ENCODE measurements at regions not wholly inside any gene's neighbourhood (a gene's known extent, or its start where the extent isn't known, plus 50 kb on each side); places are given as distances from the start of the nearest gene placed in this dataset.
A peak's percentile ranks its signal among the peaks of the same experiment; 100 is the strongest.
"Not testable (repeated sequence)": the region's sequence is repeated elsewhere in the genome, so short reads cannot be mapped to it uniquely, and the experiment has no call there.

DNA sequence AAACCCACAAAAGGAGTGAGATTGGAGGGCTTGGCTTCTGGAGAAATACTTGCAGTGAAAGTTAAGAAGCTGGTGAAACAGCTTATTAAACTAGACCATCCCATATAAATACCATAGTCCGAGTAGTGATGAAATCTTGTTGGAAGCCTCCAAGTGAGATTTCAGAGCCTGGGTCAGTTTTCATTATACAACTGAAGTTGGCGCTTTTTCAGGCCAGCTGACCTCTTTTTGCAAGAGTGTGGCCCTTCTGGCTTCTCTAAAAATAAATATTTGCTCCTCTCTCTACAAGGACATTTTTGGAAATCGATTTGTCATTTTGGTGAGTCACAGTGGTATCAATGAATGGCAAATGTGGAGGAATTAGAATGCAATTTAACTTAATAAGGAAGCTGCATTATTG lies 51.2 kb upstream of the THRB start:
- DNase-seq: no peak

DNA sequence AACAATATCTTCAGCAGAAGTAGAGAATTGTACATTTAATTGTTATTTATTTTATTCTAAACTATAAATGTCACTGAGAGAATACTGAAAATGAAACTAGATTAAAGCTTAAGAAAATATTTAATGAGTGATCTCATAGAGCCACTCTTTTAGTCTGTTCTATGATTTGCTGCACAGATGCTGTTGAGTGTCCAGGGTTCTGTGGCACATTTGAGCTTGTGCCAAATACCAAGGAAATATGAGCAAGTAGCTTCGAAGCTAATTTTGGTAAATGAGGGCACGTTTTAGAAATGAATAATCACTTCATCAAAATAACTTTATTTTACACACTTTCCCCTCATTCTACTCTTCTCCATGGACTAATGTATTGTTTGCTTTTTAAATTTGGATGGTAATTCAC lies 53.6 kb upstream of the THRB start:
- DNase-seq: no peak

DNA sequence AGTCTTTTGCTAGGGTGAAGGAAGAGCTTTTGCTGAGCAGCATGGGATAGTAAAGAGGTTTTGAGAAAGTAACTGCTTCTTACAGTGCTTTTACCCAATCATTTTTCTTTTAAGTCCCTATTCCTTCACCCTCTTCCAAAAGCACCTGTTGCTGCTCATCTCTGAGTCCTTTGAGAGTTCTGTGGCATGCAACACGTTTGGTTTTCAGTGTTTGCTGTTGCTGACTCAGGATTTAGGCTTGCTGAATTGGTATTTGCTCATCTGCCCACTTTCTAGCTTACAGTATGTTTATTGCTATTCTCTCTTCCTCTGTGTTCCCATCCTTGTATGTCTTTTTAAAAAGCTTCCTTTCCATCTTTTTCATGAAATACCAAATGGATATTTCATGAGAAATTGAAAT lies 55.9 kb upstream of the THRB start:
- no peak for DNase-seq

DNA sequence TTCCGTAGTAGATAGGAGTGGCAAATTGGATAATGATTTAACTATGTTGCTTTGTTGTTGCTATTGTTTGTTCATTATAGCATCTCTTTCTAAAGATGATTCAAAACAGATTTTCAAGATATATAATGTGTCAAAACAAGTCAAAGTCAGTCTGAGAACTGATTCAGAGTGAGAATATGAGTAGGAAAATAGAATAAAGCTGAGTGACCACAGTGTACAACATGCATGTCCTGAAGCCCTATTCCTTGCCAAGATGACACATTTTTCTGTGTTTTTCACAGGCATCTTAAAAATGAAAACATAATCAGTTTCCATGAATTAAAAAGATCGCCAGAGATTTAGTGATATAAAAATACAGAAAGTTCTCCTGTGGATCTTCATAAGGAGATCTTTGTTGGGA lies 57.0 kb upstream of the THRB start:
- no peak for DNase-seq

DNA sequence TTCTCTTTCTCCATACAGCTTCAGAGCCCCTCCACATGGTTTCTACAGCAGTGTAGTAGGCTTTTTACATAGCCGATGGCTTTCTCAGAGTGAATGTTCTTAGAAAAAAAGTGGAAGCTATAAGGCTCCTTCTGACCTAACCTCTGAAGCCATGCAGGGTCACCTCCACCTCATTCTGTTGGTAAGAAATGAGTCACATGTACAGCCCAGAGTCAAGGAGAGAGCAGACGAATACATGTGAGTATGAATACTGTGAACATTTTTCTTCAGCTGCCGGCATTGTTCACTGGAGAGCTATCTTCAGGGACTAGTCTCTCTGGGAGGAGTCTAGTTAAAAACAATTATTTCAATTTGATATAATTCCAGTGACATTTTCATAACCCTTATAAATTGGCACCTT lies 68.2 kb upstream of the THRB start:
- DNase-seq: no peak

DNA sequence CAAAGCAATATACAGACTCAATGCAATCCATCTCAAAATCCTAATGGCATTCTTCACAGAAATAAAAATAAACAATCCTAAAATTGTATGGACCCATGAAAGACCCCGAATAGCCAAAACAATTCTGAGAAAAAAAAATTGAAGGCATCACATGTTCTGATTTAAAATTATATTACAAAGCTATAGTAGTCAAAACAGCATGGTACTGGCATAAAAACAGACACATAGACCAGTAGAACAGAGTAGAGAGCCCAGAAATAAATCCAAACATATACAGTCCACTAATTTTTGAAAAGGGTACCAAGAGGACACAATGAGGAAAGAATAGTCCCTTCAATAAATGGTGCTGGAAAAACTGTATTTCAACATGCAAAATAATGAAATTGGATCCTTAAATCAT lies 70.4 kb upstream of the THRB start:
- no peak for DNase-seq

DNA sequence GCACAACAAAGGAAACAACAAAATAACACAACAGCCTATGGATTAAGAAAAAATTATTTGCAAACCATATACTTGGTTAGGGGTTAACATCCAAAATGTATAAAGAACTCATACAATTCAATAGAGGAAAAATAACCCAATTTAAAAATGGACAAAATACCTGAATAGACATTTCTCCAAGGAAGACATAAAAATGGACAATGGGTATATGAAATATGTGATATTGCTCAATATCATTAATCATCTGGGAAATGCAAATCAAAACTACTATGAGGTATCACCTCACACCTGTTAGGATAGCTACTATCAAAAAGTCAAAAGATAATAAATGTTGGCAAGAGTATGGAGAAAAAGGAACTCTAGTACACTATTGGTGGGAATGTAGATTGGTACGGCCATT lies 71.0 kb upstream of the THRB start:
- no peak for DNase-seq

DNA sequence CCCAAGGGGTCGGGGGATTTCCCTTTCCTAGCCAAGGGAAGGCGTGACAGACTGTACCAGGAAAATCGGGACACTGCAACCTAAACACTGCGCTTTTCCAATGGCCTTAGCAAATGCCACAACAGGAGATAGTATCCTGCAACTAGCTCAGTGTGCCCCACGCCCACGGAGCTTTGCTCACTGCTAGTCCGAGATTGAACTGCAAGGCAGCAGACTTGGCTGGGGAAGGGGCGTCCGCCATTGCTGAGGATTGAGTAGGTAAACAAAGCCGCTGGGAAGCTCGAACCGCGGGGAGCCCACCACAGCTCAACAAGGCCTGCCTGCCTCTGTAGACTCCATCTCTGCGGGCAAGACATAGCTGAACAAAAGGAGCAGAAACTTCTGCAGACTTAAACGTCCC lies 72.3 kb upstream of the THRB start:
- no peak for DNase-seq

DNA sequence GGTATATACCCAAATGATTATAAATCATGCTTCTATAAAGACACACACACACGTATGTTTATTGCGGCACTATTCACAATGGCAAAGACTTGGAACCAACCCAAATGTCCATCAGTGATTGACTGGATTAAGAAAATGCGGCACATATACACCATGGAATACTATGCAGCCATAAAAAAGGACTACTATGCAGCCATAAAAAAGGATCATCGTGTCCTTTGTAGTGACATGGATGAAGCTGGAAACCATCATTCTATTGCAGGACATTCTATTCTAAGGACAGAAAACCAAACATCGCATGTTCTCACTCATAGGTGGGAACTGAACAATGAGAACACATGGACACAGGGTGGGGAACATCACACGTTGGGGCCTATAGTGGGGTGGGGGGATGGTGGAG lies 77.8 kb upstream of the THRB start:
- not testable (repeated sequence) for DNase-seq

DNA sequence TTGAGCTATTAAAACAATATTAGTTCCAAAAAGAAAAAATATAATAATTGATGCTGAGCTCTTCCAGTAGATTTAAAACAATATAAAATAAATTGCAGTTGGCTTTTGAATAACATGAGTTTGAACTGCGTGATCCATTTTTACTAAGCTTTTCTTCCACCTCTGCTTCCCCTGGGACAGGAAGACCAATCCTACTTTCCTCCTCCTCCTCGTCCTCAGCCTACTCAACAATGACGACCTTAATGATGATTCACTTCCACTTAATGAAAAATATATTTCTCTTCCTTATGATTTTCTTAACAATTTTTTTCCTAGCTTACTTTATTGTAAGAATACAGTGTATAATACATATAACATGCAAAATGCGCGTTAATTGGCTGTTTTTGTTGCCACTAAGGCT lies 78.9 kb upstream of the THRB start:
- DNase-seq: no peak

DNA sequence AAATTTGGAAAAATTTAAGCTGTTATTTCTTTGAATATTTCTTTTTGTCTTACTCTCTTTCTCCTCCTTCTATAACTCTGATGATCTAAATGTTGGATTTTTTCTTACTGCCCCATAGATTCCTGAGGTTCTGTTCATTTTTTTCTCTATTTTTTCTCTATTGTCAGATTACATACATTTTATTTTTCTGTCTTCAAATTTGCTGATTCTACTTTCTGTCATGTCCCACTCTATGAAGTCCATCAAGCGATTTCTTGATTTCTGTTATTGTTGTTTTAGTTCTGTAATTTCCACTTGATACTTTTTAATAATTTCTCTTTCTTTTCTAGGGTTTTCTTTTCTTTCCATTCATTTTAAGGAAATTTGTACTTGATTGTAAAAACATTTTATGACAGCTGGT lies 83.7 kb upstream of the THRB start:
- no peak for DNase-seq

DNA sequence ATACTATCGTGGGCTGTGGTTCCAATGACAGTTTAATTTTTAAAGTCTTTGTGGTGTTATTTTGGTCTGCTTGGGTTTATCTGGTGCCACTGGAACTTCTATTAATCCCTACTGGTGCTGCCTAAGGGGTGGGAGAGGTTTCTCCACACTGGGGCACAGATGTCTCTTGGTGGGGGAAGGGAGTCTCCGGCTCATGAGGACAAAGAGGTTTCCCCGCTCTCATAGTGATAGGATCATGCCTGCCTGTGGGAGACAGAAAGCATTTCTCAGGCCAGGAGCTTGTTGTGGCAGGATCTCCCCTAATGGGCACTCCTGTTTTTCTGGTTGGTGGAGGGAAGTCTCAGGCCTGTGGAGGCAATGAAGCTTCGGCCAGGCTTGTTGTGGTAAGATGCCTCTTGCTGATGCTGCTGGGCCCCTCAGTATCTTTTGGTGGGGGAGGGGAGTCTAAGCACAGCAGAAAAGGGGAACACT lies 84.3 kb upstream of the THRB start:
- DNase-seq: peak; percentile 51

DNA sequence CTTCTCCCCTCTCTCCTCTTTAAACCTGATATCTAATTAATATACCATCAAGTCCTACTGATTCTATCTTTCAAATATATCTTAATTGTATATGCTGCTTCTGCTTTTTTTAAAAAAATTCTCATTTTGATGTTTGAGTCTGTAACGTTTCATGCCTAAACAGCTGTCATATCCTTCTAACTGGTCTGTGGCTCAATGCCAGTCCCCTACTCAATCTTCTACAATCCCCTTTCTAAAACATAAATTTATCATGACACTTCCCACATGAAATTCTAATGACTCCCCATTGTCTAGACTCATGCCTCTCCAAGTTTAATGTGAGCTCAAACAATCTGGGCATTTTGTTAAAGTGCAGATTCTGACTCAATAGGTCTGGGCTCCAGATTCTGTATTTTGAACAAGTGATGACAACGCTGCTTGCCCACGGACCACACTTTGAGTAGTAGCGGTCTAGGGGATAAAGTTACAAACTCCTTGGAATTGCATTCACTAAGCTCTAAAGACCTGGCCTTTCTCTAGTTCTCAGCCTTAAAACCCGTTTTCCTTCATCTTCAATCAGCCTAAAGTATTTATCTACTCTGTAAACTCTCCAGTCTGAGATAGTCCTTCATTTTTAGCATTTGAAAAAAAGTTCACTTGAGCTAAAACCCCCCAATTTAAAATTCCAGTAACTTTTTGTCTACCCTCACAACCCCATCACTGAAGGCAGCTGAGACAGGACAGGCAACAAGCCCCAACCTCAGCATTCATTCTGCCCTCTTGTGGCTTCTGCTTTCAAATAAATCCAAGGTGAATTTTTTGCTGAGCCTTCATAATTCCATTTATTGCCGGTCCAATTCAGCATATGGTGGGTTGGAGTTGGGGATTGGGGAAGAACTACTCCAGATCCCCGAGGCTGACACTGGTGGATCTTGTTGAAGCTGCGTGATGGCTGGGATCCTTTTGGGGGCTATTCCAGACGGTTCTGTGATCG lies 88.1 kb upstream of the THRB start:
- peak; percentile 44 for DNase-seq

DNA sequence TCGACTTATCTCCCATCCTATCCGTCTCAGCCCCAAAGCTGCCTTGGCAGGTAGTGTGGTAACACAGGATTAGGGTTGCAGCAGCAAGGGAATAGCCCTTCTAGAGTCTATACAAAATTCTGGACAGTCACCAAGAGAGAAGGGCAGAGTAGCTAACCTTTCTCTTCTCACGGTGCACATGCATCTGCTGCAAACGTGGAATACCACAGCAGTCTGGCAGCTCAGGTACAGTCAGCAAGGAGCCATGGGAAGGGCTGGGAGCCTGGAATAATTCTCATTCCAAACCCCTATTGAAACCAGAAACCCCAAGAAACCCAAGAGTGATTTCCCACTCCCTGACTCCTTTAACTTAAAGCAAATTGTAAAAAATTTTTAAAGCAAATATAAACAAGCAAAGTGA lies 92.3 kb upstream of the THRB start:
- DNase-seq: no peak

DNA sequence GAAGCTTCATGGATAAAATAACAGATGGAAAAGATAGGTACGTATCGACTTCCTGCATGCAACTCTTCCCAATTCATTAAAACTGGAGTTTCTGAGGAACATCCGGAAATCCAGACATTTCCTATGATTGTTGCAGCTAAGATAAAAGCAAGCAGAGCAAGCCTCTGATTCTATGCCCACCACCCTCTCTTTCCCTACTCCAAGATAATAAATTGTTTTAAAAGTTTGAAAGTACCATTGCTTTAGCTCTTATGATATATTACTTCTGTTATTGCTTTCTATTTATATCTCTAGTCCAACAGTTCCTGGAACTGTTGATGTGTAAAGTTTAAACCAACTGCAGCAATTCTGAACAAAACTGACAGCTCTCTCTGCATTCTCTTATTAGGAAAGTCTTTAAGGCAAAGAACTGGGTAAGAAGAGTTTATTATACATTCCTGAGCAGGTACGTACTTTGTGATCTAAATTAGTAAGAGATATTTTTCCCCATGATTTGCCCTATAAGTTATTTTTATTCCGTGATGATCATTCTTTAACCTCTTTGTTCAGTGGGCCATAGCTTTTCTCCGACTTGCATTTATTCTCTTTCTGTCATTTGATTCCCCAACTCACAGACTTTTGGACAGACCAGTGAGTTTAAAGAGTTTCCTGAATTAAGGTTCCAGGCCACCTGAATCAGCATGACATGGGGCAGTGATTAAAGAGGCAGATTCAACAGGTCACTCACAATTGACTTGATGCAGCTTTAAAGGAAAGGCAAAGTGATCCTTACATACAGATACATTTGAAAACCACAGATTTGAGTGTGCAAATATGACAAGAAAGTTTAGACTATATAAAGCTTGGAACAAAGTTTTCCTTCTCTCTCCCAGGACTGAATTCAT lies 94.2 kb upstream of the THRB start:
- DNase-seq: peak; percentile 6

DNA sequence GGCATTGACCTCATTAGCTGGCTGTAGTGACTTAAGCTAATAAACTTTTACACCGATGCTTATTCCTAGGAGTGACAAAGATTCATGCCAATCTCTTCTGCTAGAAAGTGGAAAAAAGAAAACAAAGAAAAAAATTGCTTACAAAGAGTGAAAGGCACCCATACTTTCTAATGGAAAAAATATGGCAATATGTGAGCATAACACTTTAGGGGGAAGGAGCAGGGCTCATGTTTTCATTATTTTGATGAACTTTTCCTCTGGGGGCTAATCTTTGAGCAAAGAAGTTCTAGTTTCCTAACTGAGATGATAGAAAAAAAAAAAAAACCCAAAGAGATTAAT lies 94.8 kb upstream of the THRB start:
- no peak for DNase-seq

DNA sequence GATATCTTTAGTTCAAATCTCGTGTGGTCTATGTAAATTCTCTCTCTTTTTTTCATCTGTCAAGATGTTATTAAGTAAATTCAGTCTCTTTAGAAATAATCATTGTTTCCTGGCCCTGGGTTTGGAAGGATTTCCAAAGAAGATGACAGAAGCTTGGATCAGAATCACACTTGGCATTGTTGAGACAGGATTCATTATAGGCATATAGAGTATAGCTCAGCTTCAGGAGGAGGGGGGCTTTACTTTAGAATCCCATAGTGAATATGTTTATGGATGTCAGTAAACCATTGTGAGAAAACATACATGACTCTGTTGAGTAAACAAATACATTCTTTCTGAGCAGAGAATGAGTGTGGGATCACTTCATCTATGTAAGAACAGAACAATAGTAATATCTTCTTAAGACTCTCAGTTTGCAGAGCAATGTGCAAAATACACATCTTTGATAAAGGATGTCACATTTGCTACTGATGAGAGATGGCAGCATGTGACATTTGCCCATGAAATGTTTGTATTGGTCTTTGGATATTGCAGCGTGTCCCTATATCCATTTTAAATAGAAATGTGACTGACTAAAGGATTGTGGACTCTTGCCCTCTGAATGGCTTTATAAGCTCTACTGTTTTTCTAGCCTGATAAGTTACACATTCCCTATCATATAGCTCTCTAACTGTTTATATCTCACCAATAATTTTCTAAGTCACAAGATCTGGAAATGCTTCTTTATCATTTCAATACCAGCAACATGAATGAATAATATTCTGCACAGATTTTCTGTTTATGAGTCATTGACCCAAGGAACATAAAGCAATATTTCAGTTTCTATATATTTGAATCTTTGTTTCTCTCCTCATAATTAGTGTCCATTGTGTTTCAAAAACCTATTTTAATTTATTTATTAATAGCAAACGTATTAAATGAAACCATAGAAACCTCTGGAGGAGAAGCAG lies 95.6 kb upstream of the THRB start:
- DNase-seq: no peak

DNA sequence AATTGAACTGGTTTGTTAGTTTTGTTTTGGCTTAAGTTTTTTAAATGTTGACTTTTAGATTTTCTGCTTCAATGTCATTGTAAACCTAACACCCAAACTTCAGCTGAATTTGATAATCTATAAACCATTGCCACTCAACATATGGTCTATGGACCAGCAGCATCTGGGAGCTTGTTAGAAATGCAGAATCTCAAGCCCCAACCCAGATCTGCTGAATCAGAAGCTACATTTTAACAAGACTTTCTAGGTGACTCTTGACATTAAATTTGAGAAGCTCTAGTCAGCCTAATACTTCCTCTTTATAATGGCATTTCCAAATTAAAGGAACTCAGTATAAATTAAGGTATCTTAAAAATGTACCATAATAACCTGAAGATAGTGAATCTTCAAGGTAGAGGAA lies 96.5 kb upstream of the THRB start:
- DNase-seq: no peak

DNA sequence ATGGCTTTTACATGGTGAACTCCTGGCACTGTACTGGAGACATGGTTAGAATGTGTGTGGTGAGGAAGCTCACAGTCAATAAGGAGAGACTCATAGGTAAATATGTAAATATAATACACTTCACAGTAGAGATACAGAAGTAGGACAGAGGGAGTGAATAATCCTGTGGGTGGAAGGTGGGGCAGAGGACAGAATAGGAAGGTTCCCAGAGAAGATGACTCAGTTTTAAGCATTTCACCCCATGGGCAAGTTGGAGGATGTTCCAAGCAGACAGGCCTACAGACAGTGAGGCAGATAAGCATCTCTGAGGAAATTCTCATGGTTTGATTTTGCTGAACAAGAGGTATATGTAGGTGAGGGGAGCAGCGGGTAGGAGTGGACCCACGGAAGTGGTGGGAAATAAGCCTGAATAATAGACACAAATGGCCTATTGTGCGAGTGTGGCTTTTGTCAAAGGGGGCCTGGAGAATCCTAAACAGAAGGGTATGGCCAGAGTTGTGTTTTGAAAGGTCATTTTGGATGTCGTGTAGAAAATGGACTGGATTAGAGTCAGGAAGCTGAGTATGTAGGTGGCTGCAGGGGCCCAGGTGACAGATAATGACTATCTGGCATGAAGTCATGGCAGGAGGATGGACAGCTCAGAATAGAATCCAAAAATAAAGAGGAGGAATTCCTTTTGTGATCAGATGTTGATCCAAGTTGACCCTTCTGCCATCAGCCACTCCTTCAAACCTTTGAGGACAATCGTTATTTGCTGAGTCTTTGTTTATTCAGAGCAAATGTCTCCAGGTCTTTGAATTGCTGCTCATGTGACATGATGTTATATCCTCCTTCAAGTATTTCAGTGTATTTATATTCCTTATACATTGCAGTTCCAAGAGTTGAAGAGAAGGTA lies 97.3 kb upstream of the THRB start:
- no peak for DNase-seq

DNA sequence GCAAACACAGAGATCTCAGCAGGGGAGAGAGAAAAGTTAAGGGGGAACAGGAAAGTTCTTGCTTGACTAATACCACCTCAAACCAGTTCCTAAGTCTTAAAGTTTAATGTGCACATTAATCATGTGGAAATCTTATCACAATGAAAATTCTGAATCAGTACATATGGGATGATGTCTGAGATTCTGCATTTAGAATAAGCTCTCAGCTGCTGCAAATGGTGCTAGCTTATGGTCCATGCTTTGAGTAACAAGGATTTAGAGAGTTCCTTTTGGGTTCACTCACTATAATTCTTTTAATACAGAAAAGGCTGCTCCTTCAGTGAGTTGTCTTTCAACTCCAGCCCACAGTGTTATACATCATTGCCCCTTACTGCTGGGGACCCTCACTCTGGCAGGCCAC lies 99.5 kb upstream of the THRB start:
- DNase-seq: no peak

DNA sequence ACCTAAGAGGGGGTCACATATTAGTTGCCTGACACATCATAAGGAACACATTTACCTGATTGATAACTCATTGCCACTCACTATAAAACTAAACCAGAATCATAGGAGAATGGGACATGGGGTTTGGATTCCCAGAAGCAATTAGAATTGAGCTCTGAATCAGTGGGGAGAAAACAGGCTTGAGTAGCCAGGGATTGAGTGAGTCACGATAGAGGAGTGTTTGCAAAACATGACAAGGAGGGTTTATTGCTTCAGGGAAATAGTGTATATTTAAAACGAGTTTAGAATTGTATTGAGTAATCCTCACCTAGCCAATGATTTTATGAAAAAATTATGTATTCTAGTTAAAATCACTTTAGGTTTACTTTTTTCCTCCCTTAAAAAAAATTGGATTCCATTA lies 101.1 kb upstream of the THRB start:
- DNase-seq: no peak

DNA sequence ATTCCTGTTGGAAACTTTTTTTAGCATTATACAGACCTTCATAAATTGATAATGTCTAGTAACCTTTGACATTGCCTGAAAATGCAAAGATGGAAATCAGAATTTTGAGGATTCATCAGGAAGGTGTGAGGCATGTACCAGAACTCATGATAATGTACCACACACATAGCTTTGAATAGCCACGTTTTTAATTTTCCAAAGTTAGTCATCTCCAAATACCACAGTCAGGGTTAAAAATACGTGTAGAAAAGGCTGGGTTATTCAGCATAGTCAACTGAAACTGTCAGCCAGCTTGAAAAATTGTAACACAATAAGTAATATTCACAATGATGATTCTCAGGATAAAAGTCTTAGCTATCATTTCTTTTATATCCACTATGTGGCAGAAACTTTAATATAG lies 102.0 kb upstream of the THRB start:
- no peak for DNase-seq

All from OCI-M1 (cell line).